NCI-H82 (cell line): ENCODE measurements at regions not wholly inside any gene's neighbourhood (a gene's known extent, or its start where the extent isn't known, plus 50 kb on each side); places are given as distances from the start of the nearest gene placed in this dataset.
"Not testable (repeated sequence)": the region's sequence is repeated elsewhere in the genome, so short reads cannot be mapped to it uniquely, and the experiment has no call there.

ENCODE experiments used
- DNase-seq: peaks from one replicate; lab custom pipeline; 2025; lab: John Stamatoyannopoulos, UW

GRCh38 chr21:32940079-32941014 is 85.4 kb upstream of the OLIG2 start:
- peak; percentile 87 for DNase-seq

- DNase-seq, result no peak
These were observed 84.5 kb upstream of the OLIG2 start for GRCh38 chr21:32941263-32941662.

GRCh38 chr21:32946654-32947053 is 79.1 kb upstream of the OLIG2 start:
- DNase-seq, result no peak

GRCh38 chr21:32947736-32948135 is 78.0 kb upstream of the OLIG2 start:
- DNase-seq, result no peak

- peak; percentile 40 for DNase-seq
These were observed 76.0 kb upstream of the OLIG2 start for GRCh38 chr21:32949701-32950100.

- peak; percentile 76 for DNase-seq
These were observed 74.7 kb upstream of the OLIG2 start for GRCh38 chr21:32951041-32951440.

- no peak for DNase-seq
These were observed 71.4 kb upstream of the OLIG2 start for GRCh38 chr21:32954353-32954752.

GRCh38 chr21:32955311-32956060 is 70.2 kb upstream of the OLIG2 start:
- DNase-seq, result peak; percentile 58

- peak; percentile 62 for DNase-seq
These were observed 69.6 kb upstream of the OLIG2 start for GRCh38 chr21:32956061-32956656.

- DNase-seq, result no peak
These were observed 68.2 kb upstream of the OLIG2 start for GRCh38 chr21:32957545-32957944.

- peak; percentile 37 for DNase-seq
These were observed 67.3 kb upstream of the OLIG2 start for GRCh38 chr21:32958288-32959002.

- DNase-seq, result peak; percentile 69
These were observed 63.5 kb upstream of the OLIG2 start for GRCh38 chr21:32962268-32962667.

GRCh38 chr21:32965129-32965680 is 60.5 kb upstream of the OLIG2 start:
- DNase-seq, result peak; percentile 60

GRCh38 chr21:32966120-32966519 is 59.6 kb upstream of the OLIG2 start:
- DNase-seq, result no peak

GRCh38 chr21:32968103-32968502 is 57.6 kb upstream of the OLIG2 start:
- DNase-seq, result not testable (repeated sequence)

GRCh38 chr21:32974653-32975052 is 51.1 kb upstream of the OLIG2 start:
- DNase-seq, result no peak

GRCh38 chr21:32975811-32976431 is 49.8 kb upstream of the OLIG2 start:
- no peak for DNase-seq
